ENCODE measurements at regions not wholly inside any gene's neighbourhood (a gene's known extent, or its start where the extent isn't known, plus 50 kb on each side); places are given as distances from the start of the nearest gene placed in this dataset.

DNA sequence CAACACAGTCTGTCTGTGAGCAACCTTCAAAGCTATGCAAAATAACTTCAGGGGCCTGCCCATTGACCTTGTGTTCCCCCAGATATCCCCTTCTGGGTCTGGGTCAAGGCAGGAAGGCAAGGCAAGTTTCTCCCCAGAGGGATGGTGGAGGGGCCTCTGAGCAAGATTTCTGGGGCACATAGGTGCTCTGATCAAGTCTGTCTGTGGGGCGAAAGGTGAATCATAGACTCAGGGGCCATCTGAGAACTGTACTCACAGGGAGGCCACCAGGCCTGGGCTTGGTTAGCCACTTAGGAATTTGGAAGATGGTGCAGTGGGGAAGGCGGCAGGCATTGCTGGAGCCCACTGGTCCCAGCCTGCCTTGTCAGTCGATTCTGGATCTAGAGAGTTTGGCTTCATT is 92.4 kb downstream of the MINAR1 start:
- TF ChIP-seq, protein P1, sequence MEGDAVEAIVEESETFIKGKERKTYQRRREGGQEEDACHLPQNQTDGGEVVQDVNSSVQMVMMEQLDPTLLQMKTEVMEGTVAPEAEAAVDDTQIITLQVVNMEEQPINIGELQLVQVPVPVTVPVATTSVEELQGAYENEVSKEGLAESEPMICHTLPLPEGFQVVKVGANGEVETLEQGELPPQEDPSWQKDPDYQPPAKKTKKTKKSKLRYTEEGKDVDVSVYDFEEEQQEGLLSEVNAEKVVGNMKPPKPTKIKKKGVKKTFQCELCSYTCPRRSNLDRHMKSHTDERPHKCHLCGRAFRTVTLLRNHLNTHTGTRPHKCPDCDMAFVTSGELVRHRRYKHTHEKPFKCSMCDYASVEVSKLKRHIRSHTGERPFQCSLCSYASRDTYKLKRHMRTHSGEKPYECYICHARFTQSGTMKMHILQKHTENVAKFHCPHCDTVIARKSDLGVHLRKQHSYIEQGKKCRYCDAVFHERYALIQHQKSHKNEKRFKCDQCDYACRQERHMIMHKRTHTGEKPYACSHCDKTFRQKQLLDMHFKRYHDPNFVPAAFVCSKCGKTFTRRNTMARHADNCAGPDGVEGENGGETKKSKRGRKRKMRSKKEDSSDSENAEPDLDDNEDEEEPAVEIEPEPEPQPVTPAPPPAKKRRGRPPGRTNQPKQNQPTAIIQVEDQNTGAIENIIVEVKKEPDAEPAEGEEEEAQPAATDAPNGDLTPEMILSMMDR (IDR thresholded peaks at IDR 0.05): no peak
- TF ChIP-seq POLR2A (IDR thresholded peaks at IDR 0.05) (no peak), EP300 (IDR thresholded peaks at IDR 0.05) (no peak)
